IMR-90 (cell line): ENCODE measurements at regions not wholly inside any gene's neighbourhood (a gene's known extent, or its start where the extent isn't known, plus 50 kb on each side); places are given as distances from the start of the nearest gene placed in this dataset.

ENCODE experiments used
- ATAC-seq: fragments of 200-7000 bp; cut with Tn5 transposase; 2 replicates; pipeline ENCODE4 v1.9.1; 2020; ENCODE audit warnings: low read depth, mild to moderate bottlenecking, moderate library complexity
- BruUV-seq: library from RNA; stranded (reverse); fragments of 400-500 nt; replicated peaks from 2 replicates; lab custom pipeline; 2021; lab: Mats Ljungman, UMichigan
- CTCF ChIA-PET: fragments of 300-600 bp; formaldehyde crosslinking; extraction: SDS; loops from one replicate; lab custom pipeline; 2021; ENCODE audit warnings: antibody characterized with exemption; lab: Yijun Ruan, JAX
- POLR2A ChIA-PET: fragments of 300-600 bp; sonication (Branson Sonifier 250); formaldehyde crosslinking; loops from one replicate; lab custom pipeline; 2022; ENCODE audit warnings: antibody characterized with exemption; ENCODE audit not compliant: unreplicated experiment; lab: Charles Lee
- DNase-seq: peaks from one replicate; pipeline ENCODE4 v3.0.0; 2013
- H2AFZ ChIP-seq: replicated peaks from 2 replicates; pipeline ENCODE3; 2013; ENCODE audit warnings: low read length, mild to moderate bottlenecking; ENCODE audit not compliant: poor library complexity
- H2AK5ac ChIP-seq: 2 replicates; pipeline ENCODE4 v1.6.1; 2013; ENCODE audit warnings: low read depth, low read length, inconsistent platforms
- H2AK9ac ChIP-seq: replicated peaks from 2 replicates; pipeline ENCODE3; 2013; ENCODE audit warnings: mild to moderate bottlenecking, low read depth, low read length, moderate library complexity; ENCODE audit not compliant: poor library complexity
- H2BK120ac ChIP-seq: 2 replicates; pipeline ENCODE4 v1.6.1; 2013; ENCODE audit warnings: low read depth, low read length, inconsistent platforms
- H2BK15ac ChIP-seq: 3 replicates; pipeline ENCODE4 v1.6.1; 2013; ENCODE audit warnings: low read depth, low read length, inconsistent platforms
- H2BK20ac ChIP-seq: 2 replicates; pipeline ENCODE4 v1.6.1; 2013; ENCODE audit warnings: low read depth, mild to moderate bottlenecking, inconsistent platforms, low read length, moderate library complexity
- H2BK5ac ChIP-seq: 2 replicates; pipeline ENCODE4 v1.6.1; 2013; ENCODE audit warnings: mild to moderate bottlenecking, low read depth, low read length, inconsistent platforms; ENCODE audit not compliant: poor library complexity, severe bottlenecking
- H3K14ac ChIP-seq: replicated peaks from 2 replicates; pipeline ENCODE4 v1.6.1; 2013; ENCODE audit warnings: low read depth, low read length, inconsistent platforms
- H3K18ac ChIP-seq: 2 replicates; pipeline ENCODE4 v1.6.1; 2013; ENCODE audit warnings: low read depth, low read length, control low read depth
- H3K23ac ChIP-seq: 2 replicates; pipeline ENCODE4 v1.6.1; 2013; ENCODE audit warnings: low read depth, low read length, inconsistent platforms
- H3K27ac ChIP-seq: 2 replicates; pipeline ENCODE4 v1.5.1; 2013; ENCODE audit warnings: mild to moderate bottlenecking, control low read depth, low read length; ENCODE audit not compliant: insufficient read depth
- H3K27me3 ChIP-seq: 2 replicates; pipeline ENCODE4 v1.6.1; 2013; ENCODE audit warnings: low read length; ENCODE audit not compliant: control insufficient read depth, insufficient read depth
- H3K36me3 ChIP-seq: 2 replicates; pipeline ENCODE4 v1.6.1; 2013; ENCODE audit warnings: low read length, mixed read lengths; ENCODE audit not compliant: control insufficient read depth, insufficient read depth
- H3K4ac ChIP-seq: 2 replicates; pipeline ENCODE4 v1.6.1; 2013; ENCODE audit warnings: low read depth, low read length, inconsistent platforms
- H3K4me1 ChIP-seq: 2 replicates; pipeline ENCODE4 v1.6.1; 2013; ENCODE audit warnings: low read length, mixed read lengths; ENCODE audit not compliant: control insufficient read depth, insufficient read depth
- H3K4me2 ChIP-seq: 2 replicates; pipeline ENCODE4 v1.6.1; 2013; ENCODE audit warnings: low read depth, mild to moderate bottlenecking, control low read depth, low read length, moderate library complexity
- H3K4me3 ChIP-seq: 2 replicates; pipeline ENCODE4 v1.5.1; 2013; ENCODE audit warnings: low read depth, mild to moderate bottlenecking, control low read depth, low read length, moderate library complexity; ENCODE audit not compliant: insufficient read depth
- H3K56ac ChIP-seq: 2 replicates; pipeline ENCODE4 v1.6.1; 2013; ENCODE audit warnings: low read length, inconsistent platforms; ENCODE audit not compliant: insufficient read depth; ENCODE audit errors: extremely low read depth
- H3K79me1 ChIP-seq, 2 experiments: 2 replicates each; pipeline ENCODE4 v1.6.1; 2013; ENCODE audit warnings: low read length in 2 of 2, inconsistent platforms in 1 of 2, low read depth in 1 of 2
- H3K9ac ChIP-seq: 2 replicates; pipeline ENCODE4 v1.6.1; 2013; ENCODE audit warnings: low read depth, low read length, control low read depth
- H3K9me1 ChIP-seq: 2 replicates; pipeline ENCODE4 v1.6.1; 2013; ENCODE audit warnings: low read length, inconsistent platforms; ENCODE audit not compliant: insufficient read depth
- H3K9me3 ChIP-seq: 2 replicates; pipeline ENCODE4 v1.6.1; 2013; ENCODE audit warnings: low read length; ENCODE audit not compliant: control insufficient read depth, insufficient read depth
- H4K20me1 ChIP-seq: 2 replicates; pipeline ENCODE4 v1.6.1; 2013; ENCODE audit warnings: low read length, inconsistent platforms; ENCODE audit not compliant: insufficient read depth
- H4K5ac ChIP-seq: 2 replicates; pipeline ENCODE4 v1.6.1; 2013; ENCODE audit warnings: mild to moderate bottlenecking, low read depth, low read length, control low read depth
- H4K8ac ChIP-seq, 2 experiments: 2 replicates each; pipeline ENCODE4 v1.6.1; 2013; ENCODE audit warnings: low read depth in 2 of 2, low read length in 2 of 2, control low read depth in 1 of 2, inconsistent platforms in 1 of 2
- H4K91ac ChIP-seq: 2 replicates; pipeline ENCODE4 v1.6.1; 2013; ENCODE audit warnings: low read depth, low read length, inconsistent platforms; ENCODE audit not compliant: insufficient read depth
- BHLHE40 ChIP-seq: fragments of 150-350 bp; IDR thresholded peaks from 2 replicates; pipeline ENCODE4 v1.6.1; 2016; ENCODE audit warnings: mild to moderate bottlenecking, low read depth, low read length
- MAFK ChIP-seq: IDR thresholded peaks from 2 replicates; pipeline ENCODE4 v1.6.1; 2012; ENCODE audit warnings: low read depth, low read length, improper control_type of control experiment
- MXI1 ChIP-seq: IDR thresholded peaks from 2 replicates; pipeline ENCODE4 v1.6.1; 2012; ENCODE audit warnings: low read depth, mild to moderate bottlenecking, low read length, moderate library complexity, borderline replicate concordance
- SMC3 ChIP-seq: fragments of 150-350 bp; IDR thresholded peaks from 2 replicates; pipeline ENCODE4 v1.6.1; 2016; ENCODE audit warnings: low read depth, mild to moderate bottlenecking, antibody characterized with exemption, low read length, moderate library complexity
- WGBS, 2 experiments: methylation state at CpG; one replicate each; pipeline versions ENCODE4 v1.1.5 to v1.1.7; 2013; ENCODE audit warnings: missing lambda C conversion rate in 2 of 2; ENCODE audit not compliant: insufficient read length in 1 of 2; ENCODE audit errors: extremely low coverage in 2 of 2; 5-methylcytosine and 5-hydroxymethylcytosine counted together
- dilution Hi-C: fragments of 300-500 bp; cut with HindIII; formaldehyde crosslinking; loops from one replicate; pipeline ENCODE4 v1.14.3; 2018; ENCODE audit warnings: low sequenced_read_pairs; ENCODE audit not compliant: unreplicated experiment
- in situ Hi-C: fragments of 300-500 bp; cut with MboI; formaldehyde crosslinking; loops from 3 replicates; pipeline ENCODE4 v1.14.3; 2019; ENCODE audit warnings: low sequenced_read_pairs, inconsistent platforms, mixed read lengths
- intact Hi-C: fragments of 100-400 bp; cut with micrococcal nuclease; formaldehyde crosslinking; loops from 2 replicates; pipeline ENCODE4 v1.10.0; 2022
- TF ChIP-seq, protein P1 (sequence below): fragments of 150-350 bp; IDR thresholded peaks from 2 replicates; pipeline ENCODE4 v1.6.1; 2016; ENCODE audit warnings: low read depth, mild to moderate bottlenecking, low read length, moderate library complexity, borderline replicate concordance
- TF ChIP-seq, protein P2 (sequence below): conservative IDR thresholded peaks from 2 replicates; pipeline ENCODE4 v1.5.1; 2012; ENCODE audit warnings: mild to moderate bottlenecking, low read depth, low read length, improper control_type of control experiment

DNA sequence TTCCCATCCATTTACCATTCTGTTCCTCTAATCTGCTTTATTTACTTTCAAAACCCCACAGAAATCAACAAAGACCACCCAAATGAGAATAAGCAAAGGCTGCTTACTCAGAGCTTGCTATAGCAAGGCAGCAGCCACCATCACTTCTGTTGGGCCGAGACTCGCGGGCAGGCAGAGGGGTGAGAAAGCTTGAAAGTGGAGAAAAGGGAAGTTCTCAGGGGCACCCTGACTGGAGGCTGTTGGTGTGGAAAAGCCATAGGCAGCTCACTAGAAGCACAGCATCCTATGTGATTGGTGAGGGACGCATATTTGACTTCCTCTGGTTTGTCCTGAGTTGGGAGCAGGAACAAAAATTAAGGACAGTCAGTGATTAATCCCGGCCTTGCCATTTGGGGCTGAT lies 269.7 kb upstream of the THSD7B start:
- H3K4ac ChIP-seq, result no peak overlapping the region
- no peak overlapping the region for H2BK20ac ChIP-seq
- no peak overlapping the region for H4K5ac ChIP-seq
- H3K4me2 ChIP-seq, result no peak overlapping the region
- H4K91ac ChIP-seq, result no peak overlapping the region
- no peak overlapping the region for H3K14ac ChIP-seq
- 73% methylated on average over 3 of the region's 5 CpGs; no CpG with 5 or more reads in 1 of the 2 experiments for whole genome bisulfite sequencing, 2 experiments
- no peak overlapping the region for H2BK120ac ChIP-seq
- no peak overlapping the region for H2AK9ac ChIP-seq
- H3K36me3 ChIP-seq, result no peaks in the 10 kb centered on the region
- ChIA-PET CTCF (no interaction called here), POLR2A (interaction anchor here (0.6 kb wide), 1 partner anchor 377 kb away, joined by 11 read pairs; no protein-coding TSS in a partner anchor)
- no peak overlapping the region for H3K56ac ChIP-seq
- no peak overlapping the region for H3K18ac ChIP-seq
- H3K79me1 ChIP-seq, result no peaks in the 10 kb centered on the region
- peaks cover 22% of the 10 kb centered on the region for H3K9me3 ChIP-seq
- ATAC-seq (no peak), DNase-seq (no peak)
- H2BK5ac ChIP-seq, result no peak overlapping the region
- no peak overlapping the region for H4K8ac ChIP-seq
- no peaks in the 10 kb centered on the region for H3K27me3 ChIP-seq
- no peaks in the 10 kb centered on the region for H3K9me1 ChIP-seq
- no peak overlapping the region for H2AFZ ChIP-seq
- intact Hi-C loops (no loop called here), in situ Hi-C loops (no loop called here), dilution Hi-C loops (no loop called here)
- H3K4me3 ChIP-seq, result no peak overlapping the region
- H3K27ac ChIP-seq, result no peak overlapping the region
- H4K20me1 ChIP-seq, result no peaks in the 10 kb centered on the region
- no peak overlapping the region for H2AK5ac ChIP-seq
- H2BK15ac ChIP-seq, result no peak overlapping the region
- BruUV-seq, result no TSS peak
- no peak for TF ChIP-seq SMC3
- TF ChIP-seq, protein P1, sequence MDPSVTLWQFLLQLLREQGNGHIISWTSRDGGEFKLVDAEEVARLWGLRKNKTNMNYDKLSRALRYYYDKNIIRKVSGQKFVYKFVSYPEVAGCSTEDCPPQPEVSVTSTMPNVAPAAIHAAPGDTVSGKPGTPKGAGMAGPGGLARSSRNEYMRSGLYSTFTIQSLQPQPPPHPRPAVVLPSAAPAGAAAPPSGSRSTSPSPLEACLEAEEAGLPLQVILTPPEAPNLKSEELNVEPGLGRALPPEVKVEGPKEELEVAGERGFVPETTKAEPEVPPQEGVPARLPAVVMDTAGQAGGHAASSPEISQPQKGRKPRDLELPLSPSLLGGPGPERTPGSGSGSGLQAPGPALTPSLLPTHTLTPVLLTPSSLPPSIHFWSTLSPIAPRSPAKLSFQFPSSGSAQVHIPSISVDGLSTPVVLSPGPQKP, result no peak
- TF ChIP-seq MAFK, result no peak
- TF ChIP-seq MXI1, result no peak
- TF ChIP-seq, protein P2, sequence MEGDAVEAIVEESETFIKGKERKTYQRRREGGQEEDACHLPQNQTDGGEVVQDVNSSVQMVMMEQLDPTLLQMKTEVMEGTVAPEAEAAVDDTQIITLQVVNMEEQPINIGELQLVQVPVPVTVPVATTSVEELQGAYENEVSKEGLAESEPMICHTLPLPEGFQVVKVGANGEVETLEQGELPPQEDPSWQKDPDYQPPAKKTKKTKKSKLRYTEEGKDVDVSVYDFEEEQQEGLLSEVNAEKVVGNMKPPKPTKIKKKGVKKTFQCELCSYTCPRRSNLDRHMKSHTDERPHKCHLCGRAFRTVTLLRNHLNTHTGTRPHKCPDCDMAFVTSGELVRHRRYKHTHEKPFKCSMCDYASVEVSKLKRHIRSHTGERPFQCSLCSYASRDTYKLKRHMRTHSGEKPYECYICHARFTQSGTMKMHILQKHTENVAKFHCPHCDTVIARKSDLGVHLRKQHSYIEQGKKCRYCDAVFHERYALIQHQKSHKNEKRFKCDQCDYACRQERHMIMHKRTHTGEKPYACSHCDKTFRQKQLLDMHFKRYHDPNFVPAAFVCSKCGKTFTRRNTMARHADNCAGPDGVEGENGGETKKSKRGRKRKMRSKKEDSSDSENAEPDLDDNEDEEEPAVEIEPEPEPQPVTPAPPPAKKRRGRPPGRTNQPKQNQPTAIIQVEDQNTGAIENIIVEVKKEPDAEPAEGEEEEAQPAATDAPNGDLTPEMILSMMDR, result no peak
- TF ChIP-seq BHLHE40, result no peak
- no peak overlapping the region for H3K23ac ChIP-seq
- H3K4me1 ChIP-seq, result no peaks in the 10 kb centered on the region
- H3K9ac ChIP-seq, result no peak overlapping the region
